ENCODE measurements at regions not wholly inside any gene's neighbourhood (a gene's known extent, or its start where the extent isn't known, plus 50 kb on each side); places are given as distances from the start of the nearest gene placed in this dataset.

DNA sequence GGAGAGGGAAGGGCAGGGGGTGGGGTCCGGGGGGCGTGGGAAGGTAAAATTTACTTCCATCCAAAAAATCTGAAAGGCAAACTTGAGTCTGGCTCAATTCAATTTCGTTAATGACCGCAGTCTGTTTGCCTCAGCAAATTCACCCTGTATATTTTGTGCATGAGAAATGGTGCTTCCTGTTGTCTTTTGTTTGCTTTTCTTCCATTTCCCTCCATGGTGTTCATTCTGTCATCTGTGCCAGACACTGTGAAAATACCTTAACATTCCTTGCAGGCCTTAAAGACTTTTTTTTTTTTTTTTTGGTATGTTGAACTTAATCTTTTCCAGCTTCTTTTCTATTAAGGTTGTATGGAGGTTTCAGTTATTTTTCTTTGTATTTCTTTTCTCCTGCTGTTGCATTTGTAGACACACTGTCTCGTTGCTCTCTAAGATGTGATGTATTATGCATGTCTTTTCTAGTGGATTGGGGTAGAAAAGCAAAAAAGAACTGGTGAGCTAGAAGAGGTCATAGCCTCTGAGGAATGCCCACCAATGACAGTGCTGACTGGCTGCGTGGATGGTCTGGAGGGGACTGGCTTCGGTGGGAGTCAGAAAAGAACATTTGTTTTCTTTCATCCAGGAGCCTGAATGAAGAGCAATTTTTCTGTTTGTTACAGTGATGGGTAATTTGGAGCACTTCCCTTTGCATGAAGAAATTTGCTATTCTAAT lies 585.0 kb upstream of the MAP3K7 start:
- WGBS (ENCODE audit: missing lambda C conversion rate), result 1% methylated on average over 5 of the region's 7 CpGs
- Histone ChIP-seq H3K4me2 (no peak overlapping the region), H3K9me3 (no peaks in the 10 kb centered on the region), H3K4me3 (no peak overlapping the region), H3K4me1 (no peaks in the 10 kb centered on the region), H3K27ac (no peak overlapping the region)
- ATAC-seq (no peak), DNase-seq (ENCODE audit: low read depth in 1 of 2, low spot score in 1 of 2) (no peak), FAIRE-seq (no peak)
- ChIA-PET CTCF (no interaction called here), POLR2A (no interaction called here)
- TF ChIP-seq RFX5 (IDR thresholded peaks at IDR 0.05) (no peak), FOXS1 (CRISPR knock-in tag; IDR thresholded peaks at IDR 0.05) (no peak), MAZ (IDR thresholded peaks at IDR 0.05; ENCODE audit: borderline replicate concordance, low read depth, low read length) (no peak), ZSCAN20 (CRISPR knock-in tag; IDR thresholded peaks at IDR 0.05) (no peak), SREBF2 (IDR thresholded peaks at IDR 0.05) (no peak), NPAS2 (CRISPR knock-in tag; IDR thresholded peaks at IDR 0.05; ENCODE audit: borderline replicate concordance) (no peak), NFE2L2 (conservative IDR thresholded peaks at IDR 0.05; ENCODE audit: low read length) (no peak), RCOR1 (IDR thresholded peaks at IDR 0.05; ENCODE audit: low read depth, low read length) (no peak), RNF2 (IDR thresholded peaks at IDR 0.05; ENCODE audit: borderline replicate concordance, low read depth) (no peak), POLR2AphosphoS2 (conservative IDR thresholded peaks at IDR 0.05; ENCODE audit: low read length) (no peak), SMC3 (IDR thresholded peaks at IDR 0.05) (no peak), NR3C1 (IDR thresholded peaks at IDR 0.05) (no peak), ESRRA (IDR thresholded peaks at IDR 0.05; ENCODE audit: borderline replicate concordance, low read length) (no peak), PHF8 (IDR thresholded peaks at IDR 0.05; ENCODE audit: borderline replicate concordance, low read depth) (no peak)

DNA sequence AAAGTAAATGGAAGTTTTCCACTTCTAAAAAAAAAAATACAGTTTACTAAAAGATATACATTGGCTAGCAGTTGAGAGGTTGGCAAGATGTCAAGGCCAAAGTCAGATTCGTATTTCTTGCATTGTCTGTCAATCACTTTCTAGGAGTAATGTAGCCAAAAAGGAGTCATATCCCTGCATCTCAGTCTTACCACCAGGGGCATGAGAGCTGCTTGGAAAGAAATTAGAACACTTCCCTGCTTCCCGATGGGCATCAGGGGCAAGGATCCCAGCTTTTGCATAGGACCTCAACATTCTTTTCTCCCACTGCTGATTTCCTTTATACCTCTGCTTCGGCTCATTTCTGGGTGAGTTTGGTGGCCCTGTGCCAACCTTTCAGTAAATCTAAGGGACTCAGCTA lies 581.0 kb upstream of the MAP3K7 start:
- DNase-seq (ENCODE audit: low read depth in 1 of 2, low spot score in 1 of 2), result no peak

DNA sequence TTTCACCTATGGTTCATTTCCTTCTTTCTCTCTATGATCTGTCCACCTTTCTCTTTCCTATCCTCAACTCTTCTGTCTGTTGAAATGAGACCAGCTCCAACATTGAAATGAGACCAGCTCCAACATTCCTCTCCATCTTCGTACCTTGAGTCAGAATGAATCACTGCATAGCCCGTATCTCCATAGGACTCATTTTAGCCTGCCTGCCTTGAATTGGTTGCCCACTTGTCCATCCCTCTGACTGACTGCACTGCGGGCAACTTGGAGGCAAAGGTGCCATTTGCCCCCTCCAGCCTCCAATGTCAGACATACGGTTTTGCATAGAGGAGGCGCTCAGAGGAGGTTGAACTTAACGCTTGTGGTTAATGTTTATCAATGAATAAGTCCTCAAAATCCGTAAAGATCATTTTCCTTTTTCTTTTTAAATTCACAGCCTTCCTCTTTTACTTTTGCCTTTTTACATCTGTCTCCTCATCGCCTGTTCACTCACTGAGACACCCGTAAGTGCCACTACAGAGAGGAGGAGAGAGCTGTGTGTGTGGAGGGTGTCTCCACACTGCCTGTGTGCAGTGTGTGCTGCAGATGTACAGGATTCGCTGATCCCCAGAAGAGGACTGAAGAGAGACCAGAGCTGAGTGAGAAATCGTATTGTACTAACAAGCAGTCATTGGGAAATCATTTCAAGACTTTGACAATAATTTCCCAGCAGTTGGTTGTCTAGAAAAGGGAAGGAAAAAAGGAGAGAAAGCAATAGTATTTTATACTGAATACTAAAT lies 579.6 kb upstream of the MAP3K7 start:
- Histone ChIP-seq H3K9me3 (no peaks in the 10 kb centered on the region), H3K27ac (no peak overlapping the region), H3K4me1 (no peaks in the 10 kb centered on the region), H3K4me3 (no peak overlapping the region), H3K4me2 (no peak overlapping the region)
- no peak for FAIRE-seq
- ATAC-seq, result no peak
- ChIA-PET POLR2A (no interaction called here), CTCF (no interaction called here)
- 7% methylated on average over 11 of the region's 11 CpGs for WGBS (ENCODE audit: missing lambda C conversion rate)
- DNase-seq (ENCODE audit: low read depth in 1 of 2, low spot score in 1 of 2), result no peak
- TF ChIP-seq RARB (CRISPR knock-in tag; IDR thresholded peaks at IDR 0.05), result no peak
- no peak for TF ChIP-seq CHD4 (IDR thresholded peaks at IDR 0.05; ENCODE audit: borderline replicate concordance)
- TF ChIP-seq, protein P1, sequence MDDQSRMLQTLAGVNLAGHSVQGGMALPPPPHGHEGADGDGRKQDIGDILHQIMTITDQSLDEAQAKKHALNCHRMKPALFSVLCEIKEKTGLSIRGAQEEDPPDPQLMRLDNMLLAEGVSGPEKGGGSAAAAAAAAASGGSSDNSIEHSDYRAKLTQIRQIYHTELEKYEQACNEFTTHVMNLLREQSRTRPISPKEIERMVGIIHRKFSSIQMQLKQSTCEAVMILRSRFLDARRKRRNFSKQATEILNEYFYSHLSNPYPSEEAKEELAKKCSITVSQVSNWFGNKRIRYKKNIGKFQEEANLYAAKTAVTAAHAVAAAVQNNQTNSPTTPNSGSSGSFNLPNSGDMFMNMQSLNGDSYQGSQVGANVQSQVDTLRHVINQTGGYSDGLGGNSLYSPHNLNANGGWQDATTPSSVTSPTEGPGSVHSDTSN (IDR thresholded peaks at IDR 0.05), result no peak
- TF ChIP-seq CBX8 (IDR thresholded peaks at IDR 0.05), result no peak
- no peak for TF ChIP-seq TP53 (CRISPR knock-in tag; IDR thresholded peaks at IDR 0.05)
- no peak for TF ChIP-seq EHMT2 (IDR thresholded peaks at IDR 0.05; ENCODE audit: low read depth)
- TF ChIP-seq RNF2 (IDR thresholded peaks at IDR 0.05; ENCODE audit: borderline replicate concordance, low read depth), result no peak
- TF ChIP-seq, protein P2, sequence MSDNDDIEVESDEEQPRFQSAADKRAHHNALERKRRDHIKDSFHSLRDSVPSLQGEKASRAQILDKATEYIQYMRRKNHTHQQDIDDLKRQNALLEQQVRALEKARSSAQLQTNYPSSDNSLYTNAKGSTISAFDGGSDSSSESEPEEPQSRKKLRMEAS (IDR thresholded peaks at IDR 0.05), result no peak
- TF ChIP-seq EHF (CRISPR knock-in tag; IDR thresholded peaks at IDR 0.05), result no peak
- TF ChIP-seq ZNF302 (CRISPR knock-in tag; IDR thresholded peaks at IDR 0.05), result no peak
- TF ChIP-seq, protein P3, sequence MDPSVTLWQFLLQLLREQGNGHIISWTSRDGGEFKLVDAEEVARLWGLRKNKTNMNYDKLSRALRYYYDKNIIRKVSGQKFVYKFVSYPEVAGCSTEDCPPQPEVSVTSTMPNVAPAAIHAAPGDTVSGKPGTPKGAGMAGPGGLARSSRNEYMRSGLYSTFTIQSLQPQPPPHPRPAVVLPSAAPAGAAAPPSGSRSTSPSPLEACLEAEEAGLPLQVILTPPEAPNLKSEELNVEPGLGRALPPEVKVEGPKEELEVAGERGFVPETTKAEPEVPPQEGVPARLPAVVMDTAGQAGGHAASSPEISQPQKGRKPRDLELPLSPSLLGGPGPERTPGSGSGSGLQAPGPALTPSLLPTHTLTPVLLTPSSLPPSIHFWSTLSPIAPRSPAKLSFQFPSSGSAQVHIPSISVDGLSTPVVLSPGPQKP (IDR thresholded peaks at IDR 0.05; ENCODE audit: low read depth, low read length), result no peak

More for the DNA sequence above, 581.0 kb upstream of the MAP3K7 start:
- no peak overlapping the region for H3K27ac ChIP-seq
- ChIA-PET POLR2A (no interaction called here), CTCF (no interaction called here)
- no peak for FAIRE-seq
- H3K4me3 ChIP-seq, result no peak overlapping the region
- WGBS (ENCODE audit: missing lambda C conversion rate), result 17% methylated on average over 3 of the region's 3 CpGs
- no peaks in the 10 kb centered on the region for H3K4me1 ChIP-seq
- no peaks in the 10 kb centered on the region for H3K9me3 ChIP-seq
- no peak overlapping the region for H3K4me2 ChIP-seq
- no peak for ATAC-seq
- TF ChIP-seq, protein P4, sequence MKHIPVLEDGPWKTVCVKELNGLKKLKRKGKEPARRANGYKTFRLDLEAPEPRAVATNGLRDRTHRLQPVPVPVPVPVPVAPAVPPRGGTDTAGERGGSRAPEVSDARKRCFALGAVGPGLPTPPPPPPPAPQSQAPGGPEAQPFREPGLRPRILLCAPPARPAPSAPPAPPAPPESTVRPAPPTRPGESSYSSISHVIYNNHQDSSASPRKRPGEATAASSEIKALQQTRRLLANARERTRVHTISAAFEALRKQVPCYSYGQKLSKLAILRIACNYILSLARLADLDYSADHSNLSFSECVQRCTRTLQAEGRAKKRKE (CRISPR knock-in tag; IDR thresholded peaks at IDR 0.05; ENCODE audit: low read depth), result no peak
- TF ChIP-seq, protein P5, sequence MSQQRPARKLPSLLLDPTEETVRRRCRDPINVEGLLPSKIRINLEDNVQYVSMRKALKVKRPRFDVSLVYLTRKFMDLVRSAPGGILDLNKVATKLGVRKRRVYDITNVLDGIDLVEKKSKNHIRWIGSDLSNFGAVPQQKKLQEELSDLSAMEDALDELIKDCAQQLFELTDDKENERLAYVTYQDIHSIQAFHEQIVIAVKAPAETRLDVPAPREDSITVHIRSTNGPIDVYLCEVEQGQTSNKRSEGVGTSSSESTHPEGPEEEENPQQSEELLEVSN (IDR thresholded peaks at IDR 0.05; ENCODE audit: borderline replicate concordance, low read depth), result no peak
- TF ChIP-seq PHF8 (IDR thresholded peaks at IDR 0.05; ENCODE audit: borderline replicate concordance, low read depth) (no peak), MAZ (IDR thresholded peaks at IDR 0.05; ENCODE audit: borderline replicate concordance, low read depth, low read length) (no peak), HOXB13 (CRISPR knock-in tag; IDR thresholded peaks at IDR 0.05; ENCODE audit: low read depth) (no peak), JUN (IDR thresholded peaks at IDR 0.05) (no peak), GATA3 (IDR thresholded peaks at IDR 0.05; ENCODE audit: borderline replicate concordance) (no peak), RCOR1 (IDR thresholded peaks at IDR 0.05; ENCODE audit: low read depth, low read length) (no peak), CEBPB (IDR thresholded peaks at IDR 0.05) (no peak), EHF (CRISPR knock-in tag; IDR thresholded peaks at IDR 0.05) (no peak)
- TF ChIP-seq, protein P6, sequence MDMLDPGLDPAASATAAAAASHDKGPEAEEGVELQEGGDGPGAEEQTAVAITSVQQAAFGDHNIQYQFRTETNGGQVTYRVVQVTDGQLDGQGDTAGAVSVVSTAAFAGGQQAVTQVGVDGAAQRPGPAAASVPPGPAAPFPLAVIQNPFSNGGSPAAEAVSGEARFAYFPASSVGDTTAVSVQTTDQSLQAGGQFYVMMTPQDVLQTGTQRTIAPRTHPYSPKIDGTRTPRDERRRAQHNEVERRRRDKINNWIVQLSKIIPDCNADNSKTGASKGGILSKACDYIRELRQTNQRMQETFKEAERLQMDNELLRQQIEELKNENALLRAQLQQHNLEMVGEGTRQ (IDR thresholded peaks at IDR 0.05), result no peak
